HK-2 (cell line): ENCODE measurements at regions not wholly inside any gene's neighbourhood (a gene's known extent, or its start where the extent isn't known, plus 50 kb on each side); places are given as distances from the start of the nearest gene placed in this dataset.
A peak's percentile ranks its signal among the peaks of the same experiment; 100 is the strongest.

Experiments used
- DNase-seq: peaks from one replicate; pipeline ENCODE4 v3.0.0-alpha.2; 2018; ENCODE audit not compliant: unreplicated experiment

DNA sequence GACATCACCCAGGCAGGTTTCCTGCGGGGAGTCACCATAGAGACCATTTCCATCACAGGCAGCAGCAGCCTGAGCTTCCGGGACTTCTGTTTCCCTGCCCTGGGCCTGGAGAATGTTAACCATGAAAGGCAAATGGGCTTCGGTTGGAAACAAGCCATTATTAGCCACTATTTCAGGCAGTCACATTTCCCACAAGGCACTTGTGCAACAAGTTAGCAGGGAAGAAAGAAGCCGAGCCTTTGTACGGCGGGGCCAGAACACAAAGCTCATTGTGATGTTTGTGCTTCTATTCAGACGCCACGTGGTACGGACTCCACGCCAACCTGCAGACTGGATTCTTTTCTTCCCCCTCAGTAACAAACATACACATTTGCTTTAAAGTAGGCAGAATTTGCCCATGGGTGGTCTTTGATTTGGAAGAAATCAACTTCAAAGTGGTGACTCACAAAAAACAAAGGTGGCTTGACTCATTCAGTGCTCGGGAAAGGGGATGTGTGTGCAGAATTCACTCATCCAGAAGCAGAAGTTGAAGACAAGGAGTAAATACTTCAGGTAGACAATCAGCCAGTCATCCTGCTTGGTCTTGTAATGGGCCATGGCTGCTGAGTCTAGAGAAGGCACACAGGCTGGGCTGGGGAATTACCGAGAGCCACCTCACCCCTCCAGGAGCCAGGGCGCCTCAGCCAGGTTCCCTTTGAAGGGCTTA is 154.2 kb upstream of the PRMT8 start:
- DNase-seq: no peak

DNA sequence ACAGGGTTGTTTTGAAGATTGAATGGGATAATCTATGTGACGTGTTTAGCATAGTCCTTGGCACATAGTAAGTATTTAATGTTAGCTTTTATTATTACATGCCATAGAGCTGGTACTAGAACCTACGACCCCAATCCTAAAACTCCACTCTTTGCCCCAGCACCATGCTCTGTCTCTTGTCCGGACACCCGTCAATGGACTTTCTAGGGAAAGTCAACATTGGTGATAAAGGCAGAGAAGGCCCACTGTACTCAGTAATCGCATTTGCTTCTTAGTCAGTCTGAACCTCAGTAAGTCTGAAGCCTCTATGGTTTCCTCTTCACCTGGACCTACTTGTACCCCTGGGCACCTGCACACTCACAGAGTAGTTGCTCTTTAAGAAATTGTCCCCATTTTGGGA is 153.1 kb upstream of the PRMT8 start:
- DNase-seq: no peak

DNA sequence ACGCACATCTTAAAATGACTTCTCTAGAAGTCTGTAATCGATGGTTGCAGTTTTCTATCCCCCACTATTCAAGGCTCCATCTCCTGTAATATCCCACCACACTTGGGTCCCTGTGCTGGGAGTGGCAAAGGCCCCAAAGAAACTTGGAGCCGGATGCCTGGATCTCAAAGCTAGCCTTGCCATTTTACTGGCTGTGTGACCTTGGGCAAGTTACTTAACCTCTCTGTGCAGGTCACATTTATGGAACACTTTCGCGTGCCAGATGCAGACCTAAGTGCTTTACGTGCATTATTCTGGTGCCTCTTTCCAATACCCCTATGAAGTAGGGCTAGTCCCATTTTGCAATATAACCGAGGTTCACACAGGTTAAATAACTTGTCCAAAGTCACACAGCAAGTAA is 151.8 kb upstream of the PRMT8 start:
- DNase-seq: no peak

DNA sequence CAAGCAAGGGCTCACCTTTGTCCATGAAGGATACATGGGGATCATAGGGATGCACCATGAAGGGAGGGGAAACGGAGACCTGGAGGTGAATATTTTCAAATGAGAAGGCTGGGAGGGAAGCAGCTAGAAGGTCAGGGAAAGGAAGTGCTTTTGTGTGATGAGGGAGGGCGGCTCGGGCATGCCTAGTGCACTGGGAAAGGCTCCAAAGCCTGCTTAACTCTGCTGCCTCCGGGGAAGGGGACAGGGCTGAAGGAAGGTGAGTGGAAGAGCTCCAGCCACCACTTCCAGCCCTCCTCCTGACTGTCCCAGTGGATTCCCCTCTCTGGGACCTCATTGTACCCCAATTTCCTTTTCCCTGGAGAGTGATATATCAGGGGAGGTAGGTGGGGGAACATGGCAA is 149.4 kb upstream of the PRMT8 start:
- no peak for DNase-seq

DNA sequence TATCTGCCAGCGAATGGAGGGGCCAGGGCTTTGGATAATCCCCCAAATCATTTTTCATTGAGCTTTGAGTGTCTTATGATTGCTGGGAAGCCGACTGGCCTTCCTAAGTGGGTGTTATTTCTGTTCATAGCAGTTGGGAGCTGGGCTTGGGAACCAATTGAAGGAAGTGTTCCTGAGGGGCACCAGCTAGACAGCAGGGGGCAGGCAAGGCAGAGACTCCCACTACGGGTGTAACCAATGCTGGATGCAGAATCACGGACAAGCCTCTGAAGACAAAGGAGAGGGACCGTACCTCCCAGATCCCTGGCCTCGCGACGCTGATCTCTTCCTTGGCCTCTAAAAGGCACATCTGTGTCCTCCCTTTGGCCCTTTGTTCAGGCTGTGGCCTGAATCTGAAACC is 149.0 kb upstream of the PRMT8 start:
- no peak for DNase-seq

DNA sequence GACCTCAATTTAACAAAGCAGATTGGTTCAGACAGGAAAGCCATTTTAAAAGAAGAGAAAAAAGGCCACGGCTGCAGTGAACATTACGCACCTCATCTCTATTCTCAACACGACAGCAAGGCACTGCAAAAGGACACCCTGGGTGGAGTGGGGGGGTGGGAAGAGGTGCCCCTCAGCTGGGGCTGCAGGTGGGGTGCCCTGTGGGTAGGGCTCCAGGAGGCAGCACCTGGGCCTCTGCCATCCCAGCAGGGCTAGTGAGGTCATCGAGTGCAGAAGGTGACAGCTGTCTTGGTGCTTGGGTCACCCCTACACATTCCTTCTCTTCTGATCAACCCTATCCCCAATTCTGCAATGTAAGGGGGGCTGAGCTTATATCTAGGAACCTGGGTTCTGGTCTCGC is 142.9 kb upstream of the PRMT8 start:
- DNase-seq: no peak

DNA sequence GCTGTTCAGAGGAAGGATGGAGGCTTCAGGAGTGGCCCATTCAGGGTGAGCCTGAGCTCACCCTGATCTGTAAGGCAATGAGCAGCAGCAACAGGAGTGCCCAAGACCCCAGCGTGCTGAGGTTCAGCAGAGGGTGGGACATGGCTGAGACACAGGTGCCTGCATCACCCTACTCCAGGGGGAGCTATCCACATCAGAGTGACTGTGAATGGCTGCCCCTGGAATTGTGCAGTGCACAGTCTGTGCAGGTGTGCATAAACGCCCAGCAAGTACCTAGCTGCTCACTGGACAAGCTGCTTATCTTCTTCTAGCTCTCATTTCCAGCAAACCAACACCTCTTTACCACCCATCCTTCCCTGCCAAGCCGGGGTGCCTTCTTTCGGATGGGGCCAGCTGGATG is 140.6 kb upstream of the PRMT8 start:
- no peak for DNase-seq

DNA sequence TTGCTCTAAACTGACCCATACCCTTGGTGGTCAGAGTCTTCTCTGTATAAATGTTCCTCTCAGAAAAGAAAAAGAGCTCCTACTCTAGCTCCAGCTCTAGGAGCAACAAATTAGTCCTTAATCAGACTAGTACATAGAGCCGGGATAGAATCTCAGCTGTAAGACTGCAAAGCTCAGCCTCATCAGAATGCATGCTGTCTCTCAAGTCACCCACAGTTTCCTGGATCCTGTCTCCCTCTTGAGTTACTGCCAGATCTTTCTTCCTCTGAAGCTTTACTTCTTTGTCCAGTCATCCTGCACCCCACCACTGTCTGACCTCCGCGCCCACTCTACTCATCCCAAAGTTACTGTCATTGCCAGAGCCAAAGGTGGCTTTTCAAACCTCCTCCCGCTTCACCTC is 139.3 kb upstream of the PRMT8 start:
- no peak for DNase-seq

DNA sequence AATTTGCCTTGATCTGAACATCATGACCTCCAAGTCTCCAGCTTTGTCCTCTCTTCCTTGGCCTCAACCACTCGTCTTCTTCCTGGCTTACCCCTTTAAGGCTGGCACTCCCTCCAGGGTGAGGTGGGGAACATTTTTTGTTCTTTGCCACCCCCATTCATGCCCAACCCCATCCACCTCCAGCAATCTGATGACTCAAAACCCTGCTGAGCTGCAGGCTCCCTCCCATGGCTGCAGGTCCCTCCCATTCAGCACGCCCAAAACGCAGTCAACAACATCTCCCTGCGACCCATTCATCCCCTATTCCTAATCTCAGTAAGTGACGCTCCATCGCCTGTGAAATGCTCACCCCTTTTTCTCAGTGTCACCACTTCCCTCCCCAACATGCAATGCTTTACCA is 138.8 kb upstream of the PRMT8 start:
- DNase-seq: no peak

DNA sequence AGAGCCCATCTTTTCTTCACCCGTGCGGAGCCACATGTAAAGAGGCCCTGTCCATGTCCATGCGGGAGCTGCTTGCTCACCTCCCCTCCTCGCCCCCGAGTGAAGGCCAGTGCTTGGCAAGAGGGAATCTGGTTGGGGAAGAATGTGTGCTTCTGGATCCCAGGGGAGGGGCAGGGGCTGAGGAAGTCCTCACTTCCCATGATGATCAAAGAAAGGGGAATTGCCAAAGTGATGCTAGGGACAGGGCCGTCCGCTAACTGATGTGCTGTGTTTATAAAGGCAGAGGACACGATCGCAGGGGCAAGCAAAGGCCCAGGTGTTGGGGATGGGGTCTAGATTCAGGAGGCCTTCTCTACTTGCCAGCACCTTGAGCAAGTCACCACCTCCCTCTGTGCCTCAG is 137.4 kb upstream of the PRMT8 start:
- no peak for DNase-seq

DNA sequence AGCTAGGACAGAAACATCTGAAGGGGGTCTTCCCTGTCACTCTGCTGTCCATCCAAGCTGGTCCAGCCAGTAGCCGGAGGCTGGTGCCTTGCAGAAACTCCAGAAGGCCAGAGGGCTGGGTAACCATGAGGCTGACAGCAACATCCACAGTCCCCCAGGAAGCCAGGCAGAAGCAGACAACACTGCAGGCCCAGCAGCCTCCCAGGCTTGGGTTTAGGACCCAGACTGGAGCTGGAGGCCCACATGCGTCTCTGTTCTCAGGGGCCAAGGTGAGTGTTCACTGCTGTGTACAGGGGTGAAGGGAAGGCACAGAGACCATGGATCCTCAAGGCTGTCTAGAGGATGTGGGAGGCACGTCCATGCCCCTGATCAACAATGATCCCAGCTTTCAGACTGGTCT is 136.4 kb upstream of the PRMT8 start:
- no peak for DNase-seq

DNA sequence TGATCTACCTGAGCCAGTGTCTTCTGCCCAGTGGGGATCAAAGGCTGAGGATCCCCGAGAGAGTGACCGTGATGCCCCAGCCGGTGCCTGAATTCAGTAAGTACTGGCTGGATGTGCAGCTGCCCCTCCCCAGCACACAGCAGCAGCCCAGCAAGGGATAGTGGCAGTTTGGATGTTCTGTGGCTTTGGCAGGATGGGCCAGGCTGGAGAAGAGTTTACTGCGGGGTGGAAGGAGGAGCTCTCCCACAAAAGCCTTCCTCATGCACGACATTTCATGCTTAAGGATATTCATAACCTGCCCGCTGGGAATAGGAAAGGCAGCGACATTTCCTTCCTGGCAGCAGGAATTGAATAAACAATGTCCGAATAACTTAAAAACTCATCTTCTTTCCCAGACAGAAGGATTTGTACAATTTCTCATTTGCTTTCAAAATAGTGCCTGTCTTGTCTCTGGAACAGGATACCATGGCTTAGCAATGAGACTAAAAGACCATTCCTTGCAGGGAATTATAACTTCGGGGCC is 135.6 kb upstream of the PRMT8 start:
- DNase-seq: no peak

DNA sequence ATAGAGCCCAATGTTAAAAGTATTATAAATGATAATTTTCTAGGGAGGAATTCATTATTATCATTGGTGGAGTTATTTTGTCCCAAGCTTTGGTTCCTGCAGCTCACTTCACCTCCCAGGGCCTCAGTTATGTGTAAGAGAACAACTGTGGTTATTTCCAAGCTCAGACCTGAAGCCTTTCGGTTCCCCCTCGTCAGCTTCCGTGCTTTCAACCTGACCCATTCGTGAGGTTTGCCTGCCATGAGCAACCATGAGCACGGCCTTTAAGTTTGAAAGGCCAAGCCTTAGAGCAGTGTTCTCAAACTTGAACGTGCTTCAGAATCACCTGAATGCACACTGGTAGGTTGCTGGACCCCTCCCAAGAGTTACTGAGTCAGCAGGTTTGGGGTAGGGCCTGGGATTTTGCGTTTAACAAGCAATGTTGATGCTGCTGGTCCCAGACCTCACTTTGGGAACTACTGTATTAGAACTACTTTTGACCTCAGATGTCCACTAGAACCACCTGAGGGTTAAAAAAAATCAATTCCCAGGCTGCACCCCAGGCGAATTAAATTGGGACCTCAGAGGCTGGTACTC is 133.0 kb upstream of the PRMT8 start:
- DNase-seq: no peak

DNA sequence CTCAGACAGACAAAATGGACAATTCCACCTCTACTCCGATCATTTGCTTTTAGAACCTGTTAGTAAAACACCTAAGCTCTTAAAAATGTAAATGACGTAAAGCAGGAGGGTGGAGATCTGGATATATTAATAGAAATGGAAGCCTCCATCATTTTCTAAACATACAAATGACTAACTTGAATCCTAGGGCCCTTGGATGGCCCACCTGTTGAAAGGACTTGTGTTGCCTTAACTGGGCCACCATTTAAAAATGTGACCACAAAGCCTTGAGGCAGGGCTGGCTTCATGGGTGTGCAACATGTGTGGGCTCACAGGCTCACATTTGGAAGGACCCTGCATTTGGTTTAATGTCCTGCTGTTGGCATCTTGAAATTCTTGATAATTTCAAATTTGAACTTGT is 131.5 kb upstream of the PRMT8 start:
- no peak for DNase-seq

DNA sequence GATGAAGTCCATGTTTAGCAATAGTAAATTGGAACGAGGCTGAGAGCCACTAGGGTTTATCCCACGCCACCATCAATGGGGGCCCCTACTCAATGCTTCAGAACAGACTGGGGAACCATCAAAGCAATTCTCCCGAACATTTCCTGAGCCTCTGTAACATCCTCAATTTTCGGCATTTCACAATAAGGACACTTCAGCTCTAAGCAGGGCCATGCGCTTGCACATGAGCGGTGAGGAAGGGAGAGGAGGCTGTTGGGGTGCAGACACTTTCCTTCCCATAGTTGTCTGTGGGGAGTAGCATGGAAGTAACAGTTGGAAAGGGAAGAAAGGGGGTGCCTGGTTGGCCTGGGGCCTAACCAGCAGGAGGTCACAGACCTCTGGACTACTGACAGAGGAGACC is 129.9 kb upstream of the PRMT8 start:
- no peak for DNase-seq

DNA sequence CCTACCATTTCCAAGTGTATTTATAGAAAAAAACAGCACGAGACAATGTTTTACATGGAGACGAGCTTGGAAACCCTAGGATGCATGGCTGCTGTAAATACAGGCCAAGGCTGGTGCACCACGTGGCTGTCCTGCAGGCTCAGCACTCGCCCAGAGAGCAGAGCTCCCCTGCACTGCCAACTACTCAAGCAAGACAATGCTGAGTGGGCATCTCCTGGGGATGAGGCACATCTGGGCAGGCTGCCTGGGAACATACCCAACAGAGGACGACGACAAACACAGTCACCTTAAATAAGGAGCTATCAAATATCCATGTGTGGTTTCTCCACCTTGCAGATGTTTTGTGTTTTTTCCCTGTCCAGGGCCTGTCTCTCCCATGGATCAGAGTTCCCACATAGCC is 128.3 kb upstream of the PRMT8 start:
- no peak for DNase-seq

DNA sequence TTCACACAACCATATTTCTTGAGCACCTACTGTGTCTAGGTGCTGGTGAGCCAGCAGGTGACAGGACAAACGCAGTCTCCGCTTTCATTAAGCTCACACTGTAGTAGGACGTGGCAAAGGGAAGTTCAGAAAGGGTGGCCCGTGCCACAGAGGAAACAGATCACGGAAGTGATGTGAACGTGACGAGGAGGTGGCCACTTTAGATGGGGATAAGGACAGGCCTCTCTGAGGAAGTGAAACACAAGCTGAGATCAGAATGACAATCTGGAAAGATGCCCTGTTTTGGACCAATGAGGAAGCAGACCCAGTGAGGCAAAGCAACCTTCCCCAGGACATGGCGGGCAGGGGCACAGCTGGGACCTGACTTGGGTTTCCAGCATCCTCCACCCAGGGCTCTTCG is 127.4 kb upstream of the PRMT8 start:
- no peak for DNase-seq

DNA sequence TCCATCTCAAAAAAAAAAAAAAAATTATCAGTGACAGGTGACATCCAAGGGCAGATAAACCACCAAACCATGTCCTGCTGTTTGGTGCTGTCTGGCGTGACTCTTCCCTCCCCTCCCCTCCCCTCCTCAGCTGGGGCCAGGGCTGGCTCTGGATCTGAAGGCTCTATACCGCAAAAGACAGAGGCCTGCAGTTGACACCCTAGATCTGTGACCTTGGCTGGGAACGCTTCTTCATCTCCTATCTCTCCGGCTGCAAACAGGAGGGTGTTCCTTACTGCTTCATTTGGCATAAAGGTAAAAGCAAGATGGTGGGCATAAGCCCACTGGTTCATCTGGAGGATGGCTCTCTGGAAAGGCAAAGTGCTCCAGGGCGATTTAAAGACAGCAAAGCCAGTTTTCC is 126.8 kb upstream of the PRMT8 start:
- no peak for DNase-seq

DNA sequence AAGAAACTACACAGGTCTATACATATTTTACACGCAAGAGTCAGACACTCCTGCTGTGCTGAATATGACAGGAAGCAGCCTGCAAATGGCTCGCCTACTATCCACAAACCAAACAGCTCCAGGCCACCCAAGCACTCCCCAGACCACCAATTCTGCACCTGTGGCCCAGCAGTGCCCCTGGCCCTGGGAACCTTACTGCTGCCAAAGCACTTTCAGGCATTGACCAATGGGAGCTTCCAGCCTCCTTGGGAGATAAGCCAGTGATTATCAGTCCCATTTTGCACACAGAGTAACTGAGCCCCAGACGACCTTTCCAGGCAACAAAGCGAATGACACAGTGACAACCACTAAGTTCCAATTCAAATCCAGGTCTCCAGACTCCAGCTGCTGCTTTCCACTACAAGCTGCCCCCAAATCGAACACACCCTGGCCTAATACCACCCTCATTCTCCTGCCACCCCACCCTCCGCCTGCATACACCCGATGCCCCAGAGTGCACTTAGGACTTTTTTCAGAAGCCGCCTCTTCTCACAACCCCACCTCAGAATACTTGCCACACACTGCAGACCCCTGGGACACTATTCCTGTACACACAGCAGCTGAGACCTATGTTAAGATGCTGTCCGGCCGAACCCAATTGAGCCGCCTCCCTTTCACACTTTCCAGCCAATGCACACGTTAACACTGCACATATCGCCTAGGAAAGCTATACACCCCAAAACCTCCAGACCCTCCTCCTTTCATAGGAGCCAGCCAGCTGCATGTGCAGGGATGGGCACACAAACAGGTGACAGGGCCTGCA is 126.1 kb upstream of the PRMT8 start:
- DNase-seq: no peak

DNA sequence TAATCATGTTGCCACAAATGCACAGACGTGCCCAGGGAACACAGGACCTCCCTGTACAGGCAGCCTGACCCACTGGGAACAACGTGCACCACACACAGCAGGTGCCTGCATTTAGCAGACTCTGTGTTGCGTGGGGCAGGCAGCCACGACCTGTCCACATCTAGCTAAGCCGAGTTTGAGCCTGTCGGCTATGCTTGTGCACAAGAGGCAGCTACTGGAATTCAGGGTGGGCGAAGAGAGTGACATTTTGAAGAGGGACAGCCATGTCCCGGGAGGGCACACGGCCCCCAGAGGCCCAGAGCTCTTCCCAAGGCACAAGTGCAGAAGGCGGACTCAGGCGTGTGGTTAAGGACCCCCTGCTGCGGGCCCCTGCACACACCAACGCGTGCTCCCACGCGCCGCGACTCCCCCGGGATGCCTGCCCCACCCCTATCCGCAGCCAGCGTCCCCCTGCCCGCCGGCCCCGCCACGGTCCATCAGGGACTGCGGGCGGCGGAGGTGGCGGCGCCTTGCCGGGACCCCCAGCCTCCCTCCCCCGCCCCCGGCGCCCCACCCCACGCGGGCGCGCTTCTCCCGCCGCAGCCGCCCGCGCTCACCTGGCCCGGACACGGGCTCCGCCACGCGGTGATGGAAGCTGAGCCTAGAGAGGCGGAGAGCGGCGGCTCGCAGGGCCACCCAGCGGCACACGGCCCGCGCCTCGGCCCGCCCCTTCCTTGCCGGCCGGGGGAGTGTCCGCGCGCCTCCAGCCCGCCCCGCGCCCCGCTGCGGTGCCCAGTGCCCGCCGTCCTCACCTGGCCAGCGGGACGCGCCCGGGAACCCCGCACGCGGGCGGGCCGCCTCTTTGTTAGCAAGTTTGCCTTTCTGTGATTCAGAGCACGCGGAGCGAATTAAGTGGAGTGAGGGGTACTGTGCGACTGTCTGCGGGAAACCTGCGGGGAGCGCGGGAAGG is 125.3 kb upstream of the PRMT8 start:
- peak; percentile 52 for DNase-seq

DNA sequence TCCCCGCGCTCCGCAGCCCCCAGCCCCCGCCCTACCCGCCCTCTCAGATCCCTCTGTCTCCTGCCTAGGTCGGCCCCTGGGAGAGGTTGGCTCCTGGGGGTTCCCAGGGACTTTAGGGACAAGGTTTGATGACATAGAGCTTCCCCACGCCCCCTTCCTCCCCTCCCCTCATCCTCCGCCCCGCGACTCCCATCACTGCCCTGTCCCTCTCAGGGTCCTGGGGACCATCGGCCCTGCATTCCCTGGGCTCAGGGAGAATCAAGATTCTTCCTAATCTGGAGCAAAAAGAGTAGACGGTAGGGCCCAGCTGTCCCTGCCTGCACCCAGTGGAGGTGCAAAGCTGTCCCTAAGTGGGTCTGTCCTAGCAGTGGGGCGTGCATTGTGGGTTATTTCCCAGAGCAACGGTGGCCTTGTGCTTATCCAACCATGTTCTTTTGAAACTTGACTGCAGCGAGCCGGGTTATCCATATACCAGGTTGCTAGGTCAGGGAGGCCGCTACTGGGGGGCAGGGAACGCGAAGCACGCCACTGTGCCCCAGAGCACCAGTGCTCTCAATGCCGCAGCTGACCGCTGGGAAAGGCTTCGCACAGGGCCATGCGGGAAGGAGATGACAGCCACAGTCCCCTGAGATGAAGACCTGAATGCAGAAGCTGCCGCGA is 124.4 kb upstream of the PRMT8 start:
- DNase-seq: peak; percentile 55
